Spleen (tissue), 11 donors: ENCODE measurements at regions not wholly inside any gene's neighbourhood (a gene's known extent, or its start where the extent isn't known, plus 50 kb on each side); places are given as distances from the start of the nearest gene placed in this dataset.

Experiments used
- DNase-seq: peaks from one replicate; pipeline ENCODE4 v3.0.0-alpha.2; 2020
- H3K27ac ChIP-seq, 8 donors: fragments of 200-600 bp; sonication (generic) in 7 of 8; 1 replicate in 4 of 8; 2 replicates in 4 of 8; pipeline versions ENCODE4 v1.5.0 to v1.8.0; 2016 to 2021; ENCODE audit warnings: inconsistent platforms in 4 of 8, mild to moderate bottlenecking in 4 of 8, moderate library complexity in 1 of 8
- H3K27me3 ChIP-seq, 7 donors: fragments of 200-600 bp; sonication (generic) in 6 of 7; replicated peaks in 1 of 7; 1 replicate in 4 of 7; 2 replicates in 3 of 7; pipeline versions ENCODE4 v1.5.0 to v1.8.0; 2016 to 2021; ENCODE audit warnings: inconsistent platforms in 3 of 7, mild to moderate bottlenecking in 1 of 7
- H3K36me3 ChIP-seq, 6 donors: fragments of 200-600 bp; sonication (generic) in 5 of 6; 1 replicate in 4 of 6; 2 replicates in 2 of 6; pipeline versions ENCODE4 v1.5.0 to v1.8.0; 2016 to 2021; ENCODE audit warnings: inconsistent platforms in 2 of 6
- H3K4me1 ChIP-seq, 6 donors: fragments of 200-600 bp; sonication (generic) in 5 of 6; 1 replicate in 3 of 6; 2 replicates in 3 of 6; pipeline versions ENCODE4 v1.5.0 to v1.8.0; 2016 to 2021; ENCODE audit warnings: inconsistent platforms in 3 of 6
- H3K4me3 ChIP-seq, 8 donors: fragments of 200-600 bp; sonication (generic) in 7 of 8; 1 replicate in 4 of 8; 2 replicates in 4 of 8; pipeline versions ENCODE4 v1.5.0 to v1.8.0; 2016 to 2021; ENCODE audit warnings: inconsistent platforms in 4 of 8, mild to moderate bottlenecking in 4 of 8, moderate library complexity in 2 of 8
- H3K9me3 ChIP-seq, 8 donors: fragments of 200-600 bp; sonication (generic) in 7 of 8; 1 replicate in 4 of 8; 2 replicates in 4 of 8; pipeline versions ENCODE4 v1.5.0 to v1.8.0; 2016 to 2021; ENCODE audit warnings: inconsistent platforms in 4 of 8
- POLR2A ChIP-seq, 3 donors: fragments of 450-650 bp; IDR thresholded peaks; one replicate each; pipeline ENCODE4 v1.5.1; 2017; ENCODE audit warnings: antibody characterized with exemption in 3 of 3, mild to moderate bottlenecking in 1 of 3
- POLR2AphosphoS5 ChIP-seq, 3 donors: sonication (generic); formaldehyde crosslinking; IDR thresholded peaks; one replicate each; pipeline ENCODE4 v1.5.1; 2017; ENCODE audit warnings: antibody characterized with exemption in 3 of 3
- WGBS, 5 donors: extraction: QIAGEN DNeasy Blood & Tissue Kit in 3 of 5; methylation state at CpG; one replicate each; pipeline versions ENCODE4 v1.1.5 to v1.1.7; 2013 to 2018; 5-methylcytosine and 5-hydroxymethylcytosine counted together
- intact Hi-C: fragments of 100-400 bp; cut with DNase I; formaldehyde crosslinking; loops from one replicate; pipeline ENCODE4 v1.15.0; 2023; ENCODE audit warnings: low total_unique reads
- TF ChIP-seq, protein P1 (sequence below), 11 experiments: fragments of 200-600 bp in 7 of 11; fragments of 450-650 bp in 4 of 11; sonication (generic) in 4 of 11; IDR thresholded peaks in 8 of 11; conservative IDR thresholded peaks in 3 of 11; 1 replicate in 7 of 11; 2 replicates in 4 of 11; pipeline versions ENCODE4 v1.4.0 to v1.8.0; 2016 to 2021; ENCODE audit warnings: antibody characterized with exemption in 11 of 11, inconsistent platforms in 4 of 11, mild to moderate bottlenecking in 1 of 11
- donor health status: healthy with polysubstance abuse.
- donor health status: DM: no; HTN: no; CAD: no; lungs with moderate emphysema.
- donor health status: DM: no; HTN: no; CAD: no.
- donor health status: Bipolar disorder and iron deficiency.
- donor health status: healthy.
- donor health status: DM: no; HTN: no; CAD: no.
- donor health status: DM: yes; HTN: yes; CAD: no.

GRCh38 chr14:49134940-49135339 lies 451.2 kb downstream of the RPS29 start:
- H3K4me1 ChIP-seq = no peaks in the 10 kb centered on the region
- 20 to 36% (median 23%) methylated on average over 3 of the region's 3 CpGs for WGBS, 5 donors
- H3K36me3 ChIP-seq = no peaks in the 10 kb centered on the region
- no peak overlapping the region for H3K4me3 ChIP-seq
- no peaks in the 10 kb centered on the region for H3K27me3 ChIP-seq
- TF ChIP-seq POLR2AphosphoS5 (IDR thresholded peaks at IDR 0.05) = no peak
- no peak for TF ChIP-seq POLR2A (IDR thresholded peaks at IDR 0.05)
- TF ChIP-seq, protein P1, sequence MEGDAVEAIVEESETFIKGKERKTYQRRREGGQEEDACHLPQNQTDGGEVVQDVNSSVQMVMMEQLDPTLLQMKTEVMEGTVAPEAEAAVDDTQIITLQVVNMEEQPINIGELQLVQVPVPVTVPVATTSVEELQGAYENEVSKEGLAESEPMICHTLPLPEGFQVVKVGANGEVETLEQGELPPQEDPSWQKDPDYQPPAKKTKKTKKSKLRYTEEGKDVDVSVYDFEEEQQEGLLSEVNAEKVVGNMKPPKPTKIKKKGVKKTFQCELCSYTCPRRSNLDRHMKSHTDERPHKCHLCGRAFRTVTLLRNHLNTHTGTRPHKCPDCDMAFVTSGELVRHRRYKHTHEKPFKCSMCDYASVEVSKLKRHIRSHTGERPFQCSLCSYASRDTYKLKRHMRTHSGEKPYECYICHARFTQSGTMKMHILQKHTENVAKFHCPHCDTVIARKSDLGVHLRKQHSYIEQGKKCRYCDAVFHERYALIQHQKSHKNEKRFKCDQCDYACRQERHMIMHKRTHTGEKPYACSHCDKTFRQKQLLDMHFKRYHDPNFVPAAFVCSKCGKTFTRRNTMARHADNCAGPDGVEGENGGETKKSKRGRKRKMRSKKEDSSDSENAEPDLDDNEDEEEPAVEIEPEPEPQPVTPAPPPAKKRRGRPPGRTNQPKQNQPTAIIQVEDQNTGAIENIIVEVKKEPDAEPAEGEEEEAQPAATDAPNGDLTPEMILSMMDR (IDR thresholded peaks at IDR 0.05 in 8 of 11, conservative IDR thresholded peaks at IDR 0.05 in 3 of 11) = no peak
- H3K9me3 ChIP-seq = peaks cover 0 to 10% (median 0%) of the 10 kb centered on the region in 8 donors
- no peak for DNase-seq
- intact Hi-C loops = no loop called here
- no peak overlapping the region for H3K27ac ChIP-seq

DNA sequence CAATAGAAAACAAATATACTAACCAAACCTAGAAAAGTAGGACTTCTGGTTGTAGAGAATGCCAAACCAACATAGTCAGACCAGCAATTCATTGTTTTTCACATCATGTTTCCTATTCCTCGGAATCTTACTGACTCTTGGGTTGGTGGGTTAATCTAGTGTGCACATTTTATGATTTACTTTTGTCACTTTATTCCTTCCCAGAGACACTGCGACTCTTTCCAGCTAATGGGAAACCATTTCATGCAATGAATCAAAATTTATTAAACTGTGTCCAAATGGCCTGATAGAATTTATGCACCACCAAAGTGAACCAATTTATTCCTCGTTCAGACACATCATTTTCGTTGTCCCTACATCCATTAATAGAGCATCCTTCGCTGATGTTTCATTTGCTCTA lies 464.9 kb downstream of the RPS29 start:
- Histone ChIP-seq H3K4me3 (no peak overlapping the region), H3K27me3 (no peaks in the 10 kb centered on the region), H3K4me1 (no peaks in the 10 kb centered on the region), H3K9me3 (peaks cover 0 to 6% (median 0%) of the 10 kb centered on the region in 8 donors), H3K27ac (no peak overlapping the region), H3K36me3 (no peaks in the 10 kb centered on the region)
- DNase-seq = no peak
- intact Hi-C loops = no loop called here
- WGBS, 5 donors = 77 to 88% (median 79%) methylated on average over 5 of the region's 5 CpGs
- TF ChIP-seq POLR2AphosphoS5 (IDR thresholded peaks at IDR 0.05) (no peak), POLR2A (IDR thresholded peaks at IDR 0.05) (no peak)
- TF ChIP-seq, protein P1 (IDR thresholded peaks at IDR 0.05 in 8 of 11, conservative IDR thresholded peaks at IDR 0.05 in 3 of 11) = no peak

DNA sequence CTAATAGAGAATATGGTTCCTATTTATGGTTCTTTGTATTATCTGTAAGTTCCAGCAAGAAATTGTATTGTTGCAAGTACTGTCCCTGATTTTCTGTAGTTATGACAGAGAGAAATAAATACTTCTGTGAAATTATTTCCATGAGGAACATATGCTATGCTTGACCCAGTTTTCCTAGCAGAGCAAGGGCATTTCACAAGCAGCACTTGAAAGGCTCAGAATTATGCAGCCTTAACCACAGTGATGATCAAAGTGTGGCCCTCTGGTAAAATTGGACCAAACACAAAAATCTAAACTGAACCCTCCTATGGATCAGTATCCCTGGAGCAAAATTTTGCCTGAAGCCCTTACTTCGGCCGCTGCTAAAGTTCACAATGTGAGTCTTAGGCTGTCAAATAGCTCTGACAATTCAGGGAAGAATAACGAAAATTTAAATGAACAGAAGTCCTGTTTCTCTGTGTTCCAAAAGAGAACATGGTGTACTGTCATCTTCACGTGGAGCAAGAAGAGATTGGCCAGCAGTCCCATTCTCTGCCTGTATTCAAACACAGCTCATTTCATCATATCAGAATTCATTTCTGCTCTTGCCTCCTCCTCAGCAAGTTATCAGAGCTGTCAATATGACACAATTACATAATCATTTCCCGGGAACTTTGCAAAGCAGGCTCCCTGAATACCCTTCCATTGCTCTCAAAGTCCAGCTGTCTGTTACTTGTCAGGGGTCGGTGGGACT lies 471.9 kb downstream of the RPS29 start:
- DNase-seq = no peak
- TF ChIP-seq, protein P1 (IDR thresholded peaks at IDR 0.05 in 8 of 11, conservative IDR thresholded peaks at IDR 0.05 in 3 of 11) = no peak
- no peak for TF ChIP-seq POLR2A (IDR thresholded peaks at IDR 0.05)
- H3K4me1 ChIP-seq = no peaks in the 10 kb centered on the region
- 67 to 80% (median 73%) methylated on average over 6 of the region's 6 CpGs for WGBS, 5 donors
- H3K36me3 ChIP-seq = no peaks in the 10 kb centered on the region
- intact Hi-C loops = no loop called here
- no peak overlapping the region for H3K27ac ChIP-seq
- H3K27me3 ChIP-seq = no peaks in the 10 kb centered on the region
- H3K4me3 ChIP-seq = no peak overlapping the region
- no peaks in the 10 kb centered on the region for H3K9me3 ChIP-seq

- Histone ChIP-seq H3K27ac (no peak overlapping the region), H3K9me3 (peaks cover 0 to 4% (median 0%) of the 10 kb centered on the region in 8 donors), H3K27me3 (no peaks in the 10 kb centered on the region), H3K4me3 (no peak overlapping the region), H3K36me3 (no peaks in the 10 kb centered on the region), H3K4me1 (no peaks in the 10 kb centered on the region)
- 60 to 64% (median 61%) methylated on average over 8 of the region's 8 CpGs for WGBS, 5 donors
- no peak for DNase-seq
- TF ChIP-seq POLR2A (IDR thresholded peaks at IDR 0.05) = no peak
- no peak for TF ChIP-seq POLR2AphosphoS5 (IDR thresholded peaks at IDR 0.05)
- TF ChIP-seq, protein P1 (IDR thresholded peaks at IDR 0.05 in 8 of 11, conservative IDR thresholded peaks at IDR 0.05 in 3 of 11) = no peak
- intact Hi-C loops = no loop called here
Measured at GRCh38 chr14:49106741-49107667, 479.2 kb downstream of the RPS29 start.
